HG03354 (cell line): ENCODE measurements at regions not wholly inside any gene's neighbourhood (a gene's known extent, or its start where the extent isn't known, plus 50 kb on each side); places are given as distances from the start of the nearest gene placed in this dataset.
"Not testable (repeated sequence)": the region's sequence is repeated elsewhere in the genome, so short reads cannot be mapped to it uniquely, and the experiment has no call there.

ENCODE experiments used
- ATAC-seq: cut with Tn5 transposase; IDR thresholded peaks from one replicate; pipeline ENCODE4 v1.9.1; 2021; ENCODE audit warnings: mild to moderate bottlenecking; ENCODE audit not compliant: unreplicated experiment, poor library complexity, severe bottlenecking

GRCh38 chr10:57472823-57473619, 794.7 kb downstream of the IPMK start:
- ATAC-seq = no peak

- no peak for ATAC-seq
Measured at GRCh38 chr10:57468894-57469432, 798.7 kb downstream of the IPMK start.

GRCh38 chr10:57465155-57465554, 802.5 kb downstream of the IPMK start:
- ATAC-seq = no peak

- no peak for ATAC-seq
Measured at GRCh38 chr10:57460540-57460939, 807.2 kb downstream of the IPMK start.

GRCh38 chr10:57457972-57458512, 809.7 kb downstream of the IPMK start:
- ATAC-seq = no peak

- no peak for ATAC-seq
Measured at GRCh38 chr10:57430376-57430775, 837.3 kb downstream of the IPMK start.

GRCh38 chr10:57420881-57421280, 846.8 kb downstream of the IPMK start:
- ATAC-seq = no peak

- no peak for ATAC-seq
Measured at GRCh38 chr10:57418476-57418875, 849.2 kb downstream of the IPMK start.

- no peak for ATAC-seq
Measured at GRCh38 chr10:57395923-57396322, 871.8 kb downstream of the IPMK start.

GRCh38 chr10:57367412-57367811, 900.3 kb downstream of the IPMK start:
- no peak for ATAC-seq

GRCh38 chr10:57362811-57363210, 904.9 kb downstream of the IPMK start:
- peak; percentile 95 for ATAC-seq

- no peak for ATAC-seq
Measured at GRCh38 chr10:57353403-57354003, 914.2 kb downstream of the IPMK start.

GRCh38 chr10:57351076-57351475, 916.6 kb downstream of the IPMK start:
- no peak for ATAC-seq

- no peak for ATAC-seq
Measured at GRCh38 chr10:57341294-57341693, 926.4 kb downstream of the IPMK start.

GRCh38 chr10:57338823-57339558, 928.7 kb downstream of the IPMK start:
- peak; percentile 79 for ATAC-seq

GRCh38 chr10:57336865-57337264, 930.8 kb downstream of the IPMK start:
- no peak for ATAC-seq

GRCh38 chr10:57336341-57336740, 931.4 kb downstream of the IPMK start:
- no peak for ATAC-seq

GRCh38 chr10:57334523-57334922, 933.2 kb downstream of the IPMK start:
- ATAC-seq = no peak

GRCh38 chr10:57333880-57334279, 933.8 kb downstream of the IPMK start:
- no peak for ATAC-seq

- ATAC-seq = not testable (repeated sequence)
Measured at GRCh38 chr10:57321400-57321854, 946.3 kb downstream of the IPMK start.
